ENCODE measurements at regions not wholly inside any gene's neighbourhood (a gene's known extent, or its start where the extent isn't known, plus 50 kb on each side); places are given as distances from the start of the nearest gene placed in this dataset.

- DNase-seq: no peak
- 87 to 92% methylated on average over 10 of the region's 10 CpGs for WGBS, 2 donors
- no peaks in the 10 kb centered on the region for H3K9me3 ChIP-seq
- no peak overlapping the region for H3K4me3 ChIP-seq (replicated peaks in 1 of 3)
- H3K36me3 ChIP-seq: no peaks in the 10 kb centered on the region
- no peak for TF ChIP-seq POLR2A (IDR thresholded peaks at IDR 0.05)
- no peak for TF ChIP-seq CTCF (IDR thresholded peaks at IDR 0.05)
- H3K27me3 ChIP-seq: no peaks in the 10 kb centered on the region
- H3K4me1 ChIP-seq: no peaks in the 10 kb centered on the region
- H3K27ac ChIP-seq: no peak overlapping the region
- intact Hi-C loops (cut with DNase I): no loop called here
These were observed 129.2 kb upstream of the UNC5B start for GRCh38 chr10:71082960-71083715.

DNA sequence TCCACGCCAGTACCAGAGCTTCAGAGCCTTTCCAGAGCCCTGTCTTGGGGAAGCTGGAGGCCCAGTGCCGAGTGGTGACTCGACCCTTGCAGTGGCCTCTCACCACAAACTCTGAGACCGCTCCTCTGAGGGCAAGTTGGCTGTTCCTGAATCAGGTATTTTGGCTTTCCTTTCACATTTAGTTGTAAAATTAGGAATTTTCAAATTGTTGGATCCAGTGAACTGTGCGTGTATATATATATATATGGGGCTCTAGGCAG, 128.7 kb upstream of the UNC5B start:
- Histone ChIP-seq H3K4me3 (replicated peaks in 1 of 3) (no peak overlapping the region), H3K36me3 (no peaks in the 10 kb centered on the region), H3K4me1 (no peaks in the 10 kb centered on the region), H3K27ac (no peak overlapping the region), H3K27me3 (no peaks in the 10 kb centered on the region), H3K9me3 (no peaks in the 10 kb centered on the region)
- WGBS, 2 donors: 72 to 89% methylated on average over 5 of the region's 5 CpGs
- no peak for TF ChIP-seq POLR2A (IDR thresholded peaks at IDR 0.05)
- TF ChIP-seq CTCF (IDR thresholded peaks at IDR 0.05): no peak
- no peak for DNase-seq
- intact Hi-C loops (cut with DNase I): no loop called here

DNA sequence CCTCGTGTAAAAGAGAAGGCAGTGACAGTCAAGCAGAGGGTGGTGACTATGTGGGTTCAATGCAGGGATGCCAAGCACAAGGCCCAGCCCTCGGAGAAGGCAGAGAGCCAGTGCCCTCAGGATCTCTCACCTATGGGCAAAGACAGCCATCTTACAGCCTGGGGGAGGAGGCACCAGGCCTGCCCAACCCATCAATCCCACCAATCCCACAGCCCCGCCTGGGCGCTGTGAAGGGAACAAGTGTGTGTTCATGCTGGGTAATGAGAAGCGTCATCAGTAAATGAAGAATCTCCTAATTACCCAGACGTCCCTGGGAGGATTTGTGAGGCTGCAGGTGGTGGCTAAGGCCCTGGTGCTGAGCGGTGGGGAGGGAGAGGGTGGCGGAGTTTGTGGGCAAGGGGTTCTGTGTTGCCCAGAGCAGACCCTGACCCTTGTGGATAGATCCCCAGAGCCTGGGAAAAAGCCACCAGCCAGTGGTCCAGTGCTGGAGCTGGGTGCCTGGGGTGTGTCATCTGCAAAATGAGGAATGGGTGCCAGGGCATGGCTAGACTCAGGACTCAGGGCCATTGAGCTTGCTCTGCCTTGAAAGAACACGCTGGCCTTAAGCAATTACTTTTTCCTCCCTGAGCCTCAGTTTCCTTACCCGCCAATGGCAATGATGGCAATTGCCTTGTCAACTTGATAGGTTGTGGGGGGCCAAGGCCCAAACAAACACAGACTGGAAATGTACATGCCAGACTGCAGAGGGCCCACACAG, 128.1 kb upstream of the UNC5B start:
- no peak overlapping the region for H3K4me3 ChIP-seq (replicated peaks in 1 of 3)
- intact Hi-C loops (cut with DNase I): no loop called here
- 89 to 93% methylated on average over 10 of the region's 10 CpGs for WGBS, 2 donors
- no peaks in the 10 kb centered on the region for H3K9me3 ChIP-seq
- H3K36me3 ChIP-seq: no peaks in the 10 kb centered on the region
- no peak overlapping the region for H3K27ac ChIP-seq
- no peak for DNase-seq
- H3K27me3 ChIP-seq: no peaks in the 10 kb centered on the region
- no peaks in the 10 kb centered on the region for H3K4me1 ChIP-seq
- TF ChIP-seq POLR2A (IDR thresholded peaks at IDR 0.05) (no peak), CTCF (IDR thresholded peaks at IDR 0.05) (no peak)

DNA sequence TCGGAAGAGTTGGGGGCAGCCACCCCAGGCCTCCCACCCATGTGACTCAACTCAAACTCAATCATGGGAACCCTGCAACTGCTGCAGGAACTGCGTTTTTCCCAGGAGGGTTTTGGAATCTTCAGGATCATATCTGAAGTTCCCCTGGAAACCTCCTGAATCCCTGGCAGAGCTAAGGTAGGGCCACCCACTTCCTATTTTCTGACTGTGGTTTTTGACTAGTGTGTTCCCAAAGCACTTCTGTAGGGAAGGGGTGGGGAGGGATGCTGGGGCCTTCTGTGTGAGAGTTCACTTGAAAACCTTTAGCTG, 127.6 kb upstream of the UNC5B start:
- Histone ChIP-seq H3K4me1 (no peaks in the 10 kb centered on the region), H3K27me3 (no peaks in the 10 kb centered on the region), H3K36me3 (no peaks in the 10 kb centered on the region), H3K9me3 (no peaks in the 10 kb centered on the region), H3K4me3 (replicated peaks in 1 of 3) (no peak overlapping the region), H3K27ac (no peak overlapping the region)
- DNase-seq: no peak
- intact Hi-C loops (cut with DNase I): no loop called here
- 85 to 90% methylated on average over 2 of the region's 2 CpGs for WGBS, 2 donors
- TF ChIP-seq CTCF (IDR thresholded peaks at IDR 0.05): no peak
- no peak for TF ChIP-seq POLR2A (IDR thresholded peaks at IDR 0.05)

DNA sequence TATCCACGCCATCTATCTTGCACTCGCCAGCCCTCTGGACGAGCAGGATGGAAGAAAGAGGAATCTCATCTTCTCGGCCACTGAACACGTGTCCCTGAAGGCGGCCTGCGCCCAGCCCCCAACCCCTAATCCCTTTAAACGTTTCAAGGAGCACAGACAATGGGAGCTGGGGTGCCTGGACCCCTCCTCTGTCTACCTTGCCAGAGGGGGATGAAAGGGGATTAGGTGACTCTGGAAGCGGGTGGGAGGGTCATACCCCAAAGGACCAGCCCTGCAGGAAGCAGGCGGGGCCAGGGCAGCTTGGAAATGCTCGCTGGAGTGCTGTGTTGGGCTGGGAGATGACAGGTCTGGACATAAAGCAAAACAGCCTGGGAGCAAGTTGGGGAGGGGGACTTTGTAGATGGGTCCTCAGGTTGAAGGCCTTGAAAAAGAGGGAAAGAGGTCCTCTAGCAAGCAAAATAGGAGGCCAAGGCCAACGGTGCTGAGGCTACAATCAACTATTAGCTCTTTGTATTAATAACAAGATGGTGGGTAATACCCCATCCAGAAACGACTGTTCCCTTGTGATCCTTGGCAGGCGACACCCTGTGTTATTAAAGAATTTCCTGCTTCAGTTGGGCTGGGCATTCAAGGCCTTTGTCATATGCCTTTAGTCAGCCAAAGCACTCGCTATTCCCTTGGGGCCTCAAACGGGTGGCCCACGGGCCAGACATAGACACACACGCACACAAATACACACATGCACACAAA, 126.5 kb upstream of the UNC5B start:
- WGBS, 2 donors: 55 to 58% methylated on average over 18 of the region's 18 CpGs
- DNase-seq: no peak
- Histone ChIP-seq H3K27ac (no peak overlapping the region), H3K36me3 (no peaks in the 10 kb centered on the region), H3K27me3 (no peaks in the 10 kb centered on the region), H3K9me3 (no peaks in the 10 kb centered on the region), H3K4me1 (no peaks in the 10 kb centered on the region), H3K4me3 (replicated peaks in 1 of 3) (no peak overlapping the region)
- intact Hi-C loops (cut with DNase I): no loop called here
- TF ChIP-seq CTCF (IDR thresholded peaks at IDR 0.05): no peak
- TF ChIP-seq POLR2A (IDR thresholded peaks at IDR 0.05): no peak

Measured in thyroid gland (tissue), 4 donors.